ENCODE measurements at regions not wholly inside any gene's neighbourhood (a gene's known extent, or its start where the extent isn't known, plus 50 kb on each side); places are given as distances from the start of the nearest gene placed in this dataset.

- no peak for DNase-seq
- TF ChIP-seq POLR2A (IDR thresholded peaks at IDR 0.05) (no peak), CTCF (IDR thresholded peaks at IDR 0.05) (no peak)
- no peaks in the 10 kb centered on the region for H3K4me1 ChIP-seq
- intact Hi-C loops (cut with DNase I; ENCODE audit: low total_unique reads) = no loop called here
- H3K27ac ChIP-seq = no peak overlapping the region
- H3K4me3 ChIP-seq = no peak overlapping the region
- H3K36me3 ChIP-seq = no peaks in the 10 kb centered on the region
- no peaks in the 10 kb centered on the region for H3K9me3 ChIP-seq
- no peaks in the 10 kb centered on the region for H3K27me3 ChIP-seq
Observed at GRCh38 chr3:72542781-72543180, 305.5 kb downstream of the SHQ1 start.

- H3K4me1 ChIP-seq = no peaks in the 10 kb centered on the region
- intact Hi-C loops (cut with DNase I; ENCODE audit: low total_unique reads) = no loop called here
- no peak for TF ChIP-seq CTCF (IDR thresholded peaks at IDR 0.05)
- no peak for TF ChIP-seq POLR2A (IDR thresholded peaks at IDR 0.05)
- H3K27me3 ChIP-seq = no peaks in the 10 kb centered on the region
- DNase-seq = no peak
- H3K27ac ChIP-seq = no peak overlapping the region
- H3K36me3 ChIP-seq = no peaks in the 10 kb centered on the region
- no peaks in the 10 kb centered on the region for H3K9me3 ChIP-seq
- H3K4me3 ChIP-seq = no peak overlapping the region
Observed at GRCh38 chr3:72539856-72540255, 308.4 kb downstream of the SHQ1 start.

- H3K4me3 ChIP-seq = no peak overlapping the region
- H3K27ac ChIP-seq = no peak overlapping the region
- no peaks in the 10 kb centered on the region for H3K27me3 ChIP-seq
- H3K4me1 ChIP-seq = no peaks in the 10 kb centered on the region
- no peaks in the 10 kb centered on the region for H3K36me3 ChIP-seq
- intact Hi-C loops (cut with DNase I; ENCODE audit: low total_unique reads) = no loop called here
- H3K9me3 ChIP-seq = no peaks in the 10 kb centered on the region
- TF ChIP-seq CTCF (IDR thresholded peaks at IDR 0.05) = no peak
- TF ChIP-seq POLR2A (IDR thresholded peaks at IDR 0.05) = no peak
- DNase-seq = no peak
Observed at GRCh38 chr3:72538070-72538745, 310.0 kb downstream of the SHQ1 start.

GRCh38 chr3:72537448-72537847, 310.8 kb downstream of the SHQ1 start:
- TF ChIP-seq POLR2A (IDR thresholded peaks at IDR 0.05) (no peak), CTCF (IDR thresholded peaks at IDR 0.05) (no peak)
- Histone ChIP-seq H3K36me3 (no peaks in the 10 kb centered on the region), H3K9me3 (no peaks in the 10 kb centered on the region), H3K27me3 (no peaks in the 10 kb centered on the region), H3K4me3 (no peak overlapping the region), H3K27ac (no peak overlapping the region), H3K4me1 (no peaks in the 10 kb centered on the region)
- no peak for DNase-seq
- intact Hi-C loops (cut with DNase I; ENCODE audit: low total_unique reads) = no loop called here

GRCh38 chr3:72536878-72537267, 311.4 kb downstream of the SHQ1 start:
- Histone ChIP-seq H3K27me3 (no peaks in the 10 kb centered on the region), H3K36me3 (no peaks in the 10 kb centered on the region), H3K9me3 (no peaks in the 10 kb centered on the region), H3K4me1 (no peaks in the 10 kb centered on the region), H3K27ac (no peak overlapping the region), H3K4me3 (no peak overlapping the region)
- no peak for TF ChIP-seq CTCF (IDR thresholded peaks at IDR 0.05)
- no peak for TF ChIP-seq POLR2A (IDR thresholded peaks at IDR 0.05)
- no peak for DNase-seq
- intact Hi-C loops (cut with DNase I; ENCODE audit: low total_unique reads) = no loop called here
